ENCODE measurements at regions not wholly inside any gene's neighbourhood (a gene's known extent, or its start where the extent isn't known, plus 50 kb on each side); places are given as distances from the start of the nearest gene placed in this dataset.
"Not testable (repeated sequence)": the region's sequence is repeated elsewhere in the genome, so short reads cannot be mapped to it uniquely, and the experiment has no call there.

DNA sequence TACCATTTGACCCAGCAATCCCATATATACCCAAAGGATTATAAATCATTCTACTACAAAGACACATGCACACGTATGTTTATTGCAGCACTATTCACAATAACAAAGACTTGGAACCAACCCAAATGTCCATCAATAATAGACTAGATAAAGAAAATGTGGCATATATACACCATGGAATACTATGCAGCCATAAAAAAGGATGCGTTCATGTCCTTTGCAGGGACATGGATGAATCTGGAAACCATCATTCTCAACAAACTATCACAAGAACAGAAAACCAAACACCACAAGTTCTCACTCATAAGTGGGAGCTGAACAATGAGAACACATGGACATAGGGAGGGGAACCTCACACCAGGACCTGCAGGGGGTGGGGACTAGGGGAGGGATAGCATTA, 130.6 kb upstream of the DUSP22 start:
- TF ChIP-seq EZH2 (IDR thresholded peaks at IDR 0.05; ENCODE audit: borderline replicate concordance, insufficient read depth, low read length, poor library complexity, severe bottlenecking); RAD21 (conservative IDR thresholded peaks at IDR 0.05); POLR2AphosphoS5 (IDR thresholded peaks at IDR 0.05): not testable (repeated sequence)
- TF ChIP-seq, protein P1, sequence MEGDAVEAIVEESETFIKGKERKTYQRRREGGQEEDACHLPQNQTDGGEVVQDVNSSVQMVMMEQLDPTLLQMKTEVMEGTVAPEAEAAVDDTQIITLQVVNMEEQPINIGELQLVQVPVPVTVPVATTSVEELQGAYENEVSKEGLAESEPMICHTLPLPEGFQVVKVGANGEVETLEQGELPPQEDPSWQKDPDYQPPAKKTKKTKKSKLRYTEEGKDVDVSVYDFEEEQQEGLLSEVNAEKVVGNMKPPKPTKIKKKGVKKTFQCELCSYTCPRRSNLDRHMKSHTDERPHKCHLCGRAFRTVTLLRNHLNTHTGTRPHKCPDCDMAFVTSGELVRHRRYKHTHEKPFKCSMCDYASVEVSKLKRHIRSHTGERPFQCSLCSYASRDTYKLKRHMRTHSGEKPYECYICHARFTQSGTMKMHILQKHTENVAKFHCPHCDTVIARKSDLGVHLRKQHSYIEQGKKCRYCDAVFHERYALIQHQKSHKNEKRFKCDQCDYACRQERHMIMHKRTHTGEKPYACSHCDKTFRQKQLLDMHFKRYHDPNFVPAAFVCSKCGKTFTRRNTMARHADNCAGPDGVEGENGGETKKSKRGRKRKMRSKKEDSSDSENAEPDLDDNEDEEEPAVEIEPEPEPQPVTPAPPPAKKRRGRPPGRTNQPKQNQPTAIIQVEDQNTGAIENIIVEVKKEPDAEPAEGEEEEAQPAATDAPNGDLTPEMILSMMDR (IDR thresholded peaks at IDR 0.05; ENCODE audit: poor library complexity, severe bottlenecking) = not testable (repeated sequence)
- TF ChIP-seq, protein P2, sequence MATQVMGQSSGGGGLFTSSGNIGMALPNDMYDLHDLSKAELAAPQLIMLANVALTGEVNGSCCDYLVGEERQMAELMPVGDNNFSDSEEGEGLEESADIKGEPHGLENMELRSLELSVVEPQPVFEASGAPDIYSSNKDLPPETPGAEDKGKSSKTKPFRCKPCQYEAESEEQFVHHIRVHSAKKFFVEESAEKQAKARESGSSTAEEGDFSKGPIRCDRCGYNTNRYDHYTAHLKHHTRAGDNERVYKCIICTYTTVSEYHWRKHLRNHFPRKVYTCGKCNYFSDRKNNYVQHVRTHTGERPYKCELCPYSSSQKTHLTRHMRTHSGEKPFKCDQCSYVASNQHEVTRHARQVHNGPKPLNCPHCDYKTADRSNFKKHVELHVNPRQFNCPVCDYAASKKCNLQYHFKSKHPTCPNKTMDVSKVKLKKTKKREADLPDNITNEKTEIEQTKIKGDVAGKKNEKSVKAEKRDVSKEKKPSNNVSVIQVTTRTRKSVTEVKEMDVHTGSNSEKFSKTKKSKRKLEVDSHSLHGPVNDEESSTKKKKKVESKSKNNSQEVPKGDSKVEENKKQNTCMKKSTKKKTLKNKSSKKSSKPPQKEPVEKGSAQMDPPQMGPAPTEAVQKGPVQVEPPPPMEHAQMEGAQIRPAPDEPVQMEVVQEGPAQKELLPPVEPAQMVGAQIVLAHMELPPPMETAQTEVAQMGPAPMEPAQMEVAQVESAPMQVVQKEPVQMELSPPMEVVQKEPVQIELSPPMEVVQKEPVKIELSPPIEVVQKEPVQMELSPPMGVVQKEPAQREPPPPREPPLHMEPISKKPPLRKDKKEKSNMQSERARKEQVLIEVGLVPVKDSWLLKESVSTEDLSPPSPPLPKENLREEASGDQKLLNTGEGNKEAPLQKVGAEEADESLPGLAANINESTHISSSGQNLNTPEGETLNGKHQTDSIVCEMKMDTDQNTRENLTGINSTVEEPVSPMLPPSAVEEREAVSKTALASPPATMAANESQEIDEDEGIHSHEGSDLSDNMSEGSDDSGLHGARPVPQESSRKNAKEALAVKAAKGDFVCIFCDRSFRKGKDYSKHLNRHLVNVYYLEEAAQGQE (IDR thresholded peaks at IDR 0.05; ENCODE audit: borderline replicate concordance) = not testable (repeated sequence)

Data from neural cell (in vitro differentiated cells).